GM21526 (cell line): ENCODE measurements at regions not wholly inside any gene's neighbourhood (a gene's known extent, or its start where the extent isn't known, plus 50 kb on each side); places are given as distances from the start of the nearest gene placed in this dataset.

Experiments used
- ATAC-seq: cut with Tn5 transposase; IDR thresholded peaks from one replicate; pipeline ENCODE4 v1.9.1; 2021; ENCODE audit warnings: moderate library complexity; ENCODE audit not compliant: unreplicated experiment, low FRiP score

DNA sequence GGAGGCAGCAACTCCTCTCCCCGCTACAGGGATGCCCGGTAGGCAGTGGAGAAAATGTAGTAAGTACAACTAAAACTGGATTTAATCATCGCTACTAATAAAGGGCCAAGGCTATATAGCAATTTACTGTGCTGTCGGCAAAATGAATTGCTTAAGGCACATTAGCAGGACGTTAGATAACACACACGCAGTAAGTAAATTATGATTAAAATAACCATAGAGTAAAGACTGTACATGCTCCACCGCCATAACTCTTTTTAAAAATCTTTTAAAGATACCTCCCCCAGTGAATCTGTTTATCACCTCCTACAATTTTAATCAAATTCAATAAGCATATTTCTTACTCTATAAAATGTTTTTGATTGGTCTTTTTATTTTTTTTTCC is 371.4 kb upstream of the MGMT start:
- no peak for ATAC-seq

DNA sequence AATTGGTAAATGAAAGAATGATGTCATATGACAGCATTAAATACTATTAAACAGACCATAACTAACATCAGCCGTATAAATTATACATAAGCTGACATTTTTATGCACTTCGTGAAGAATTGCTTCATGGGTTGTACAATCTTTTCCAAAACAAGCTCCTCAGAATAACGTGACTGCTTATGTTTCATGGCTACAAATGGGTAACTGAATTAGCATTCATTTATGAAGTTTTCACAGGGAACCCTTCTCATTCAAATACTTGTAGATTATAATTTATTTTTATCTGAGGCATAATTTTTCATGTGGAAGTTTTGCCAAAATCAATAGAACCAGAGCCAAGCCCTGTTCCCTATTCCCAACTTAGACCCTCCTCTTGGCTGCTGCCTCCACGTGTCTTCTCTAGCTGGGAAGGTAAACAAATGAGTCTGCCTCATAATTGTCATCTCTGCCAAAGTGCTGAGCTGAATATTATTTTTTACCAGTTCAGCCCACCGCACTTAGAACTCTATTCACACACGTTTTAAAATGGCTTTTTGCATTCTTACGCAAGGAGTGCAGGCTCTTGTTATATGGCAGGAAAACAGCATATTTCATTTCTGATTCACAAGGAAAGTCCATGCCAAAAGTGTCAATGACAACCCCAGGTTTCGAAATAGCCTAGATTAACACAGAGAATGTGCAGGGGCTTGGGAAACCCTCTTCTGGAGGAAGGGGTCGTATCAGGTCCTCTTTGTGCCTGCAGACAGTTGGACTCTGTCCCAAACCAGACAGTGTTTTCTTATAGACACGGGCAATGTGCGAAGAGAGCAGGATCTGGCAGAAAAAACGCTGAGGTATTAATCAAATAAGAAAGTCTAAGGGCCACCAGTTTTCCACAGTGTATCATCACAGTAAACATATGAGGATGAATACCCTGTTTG is 370.7 kb upstream of the MGMT start:
- ATAC-seq: no peak

GRCh38 chr10:129097776-129098330 is 369.2 kb upstream of the MGMT start:
- no peak for ATAC-seq

DNA sequence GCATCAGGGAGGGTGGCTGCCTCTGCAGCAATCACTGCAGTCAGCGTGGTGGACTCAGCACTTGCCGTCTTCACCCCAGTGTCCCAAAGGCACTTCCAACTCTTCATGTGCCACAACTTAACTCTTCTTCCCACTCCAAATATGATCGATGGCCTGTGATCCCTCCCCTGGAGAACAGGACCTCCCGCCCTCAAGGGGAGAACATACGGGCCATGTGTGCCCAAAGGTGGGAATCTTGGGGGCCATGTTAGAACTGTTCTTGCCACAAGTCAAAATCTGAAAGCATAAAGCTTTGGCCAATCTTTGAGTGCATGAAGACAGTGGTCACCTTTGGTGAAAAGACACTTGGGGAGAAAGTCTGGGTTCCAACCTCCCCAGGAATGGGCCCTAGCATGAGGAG is 368.5 kb upstream of the MGMT start:
- no peak for ATAC-seq

- ATAC-seq: no peak
These were observed 367.6 kb upstream of the MGMT start for GRCh38 chr10:129099486-129099885.

DNA sequence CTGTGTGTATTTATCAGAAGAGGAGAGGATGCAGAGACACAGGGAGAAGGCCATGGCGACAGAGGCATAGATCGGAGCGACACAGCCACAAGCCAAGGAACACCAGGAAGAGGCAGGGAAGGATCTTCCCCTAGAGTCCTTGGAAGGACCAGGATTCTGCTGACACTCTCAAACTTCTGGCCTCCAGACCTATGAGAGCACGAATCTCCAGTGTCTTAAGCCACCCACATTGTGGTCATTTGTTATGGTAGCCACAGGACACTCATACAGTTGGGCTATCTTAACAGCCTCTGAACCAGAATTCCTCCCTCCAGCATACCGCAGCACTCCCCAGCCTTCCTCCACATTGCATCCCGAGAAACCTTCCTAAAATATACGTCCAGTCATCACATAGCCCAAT is 367.0 kb upstream of the MGMT start:
- no peak for ATAC-seq

DNA sequence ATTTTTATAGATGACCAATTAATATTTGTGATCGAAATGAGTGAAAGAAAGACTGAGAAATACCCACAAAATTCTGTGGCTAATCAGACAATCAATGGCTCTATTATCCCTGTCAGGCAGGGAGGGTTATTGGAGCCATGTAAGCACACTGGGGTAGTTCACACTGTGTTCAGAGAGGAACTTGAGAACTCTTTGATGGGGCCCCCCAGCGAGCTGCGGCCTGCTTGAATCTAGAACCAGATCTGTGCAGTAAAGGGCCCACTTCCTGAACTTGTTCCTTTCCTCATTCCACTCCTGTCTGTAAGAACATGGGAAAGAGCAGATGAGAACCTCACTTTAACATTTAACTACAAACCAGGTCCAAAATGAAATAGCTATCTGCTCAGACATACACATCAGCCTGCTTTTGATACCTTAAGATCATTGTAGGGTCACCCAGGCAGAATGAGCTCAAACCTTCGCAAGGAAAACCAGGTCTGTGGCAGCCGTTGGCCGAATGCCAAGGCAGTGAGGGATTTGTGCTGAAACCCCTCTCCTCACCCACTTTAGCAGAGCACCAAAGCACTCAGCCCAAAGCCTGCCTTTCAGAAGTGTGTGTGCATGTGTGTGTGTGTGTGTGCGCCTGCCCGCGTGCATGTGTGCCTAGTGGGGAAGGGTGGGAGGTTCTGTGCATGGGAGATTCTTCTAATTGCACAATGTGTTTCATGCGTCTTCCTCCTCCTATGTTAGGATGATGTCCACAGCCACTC is 365.6 kb upstream of the MGMT start:
- ATAC-seq: no peak

- ATAC-seq: no peak
These were observed 363.9 kb upstream of the MGMT start for GRCh38 chr10:129102906-129103693.

GRCh38 chr10:129104266-129105045 is 362.6 kb upstream of the MGMT start:
- no peak for ATAC-seq

DNA sequence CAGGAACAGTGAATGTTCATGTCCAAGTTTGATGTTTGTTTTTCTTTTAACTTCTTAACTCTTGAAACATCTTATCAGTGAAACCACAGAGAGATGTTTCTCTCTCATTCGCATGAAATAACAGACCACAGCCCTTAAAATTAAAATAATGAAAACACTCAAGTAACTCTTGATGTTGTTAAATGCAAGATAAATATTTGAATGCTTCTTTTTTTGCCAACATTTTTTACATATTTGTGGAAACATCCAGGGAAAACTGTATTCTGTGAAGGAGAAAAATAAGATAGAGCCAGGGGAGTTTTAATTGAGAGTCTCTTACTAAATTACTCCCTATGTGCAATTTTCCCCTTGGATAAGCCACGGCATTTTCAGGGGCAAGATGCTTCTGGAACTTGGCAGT is 361.8 kb upstream of the MGMT start:
- no peak for ATAC-seq

DNA sequence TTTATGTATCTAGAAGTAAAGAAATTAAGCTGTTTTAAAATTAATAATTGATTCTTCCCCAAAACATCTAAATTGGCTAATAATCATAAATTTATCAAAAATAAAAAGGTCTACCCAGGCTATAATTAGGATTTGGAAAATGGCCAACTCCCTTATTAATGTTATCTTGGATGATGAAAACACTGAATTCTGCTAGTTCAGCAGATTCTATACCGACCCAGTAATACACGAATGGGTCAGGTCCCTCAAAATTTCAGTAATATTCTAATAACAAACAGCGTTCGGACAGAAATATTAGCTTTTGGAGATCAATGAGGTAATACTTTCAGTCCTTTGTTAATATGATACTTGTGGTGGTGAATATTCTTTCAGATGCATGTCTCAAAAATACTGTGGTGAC is 360.7 kb upstream of the MGMT start:
- no peak for ATAC-seq

GRCh38 chr10:129107525-129107924 is 359.5 kb upstream of the MGMT start:
- ATAC-seq: no peak

DNA sequence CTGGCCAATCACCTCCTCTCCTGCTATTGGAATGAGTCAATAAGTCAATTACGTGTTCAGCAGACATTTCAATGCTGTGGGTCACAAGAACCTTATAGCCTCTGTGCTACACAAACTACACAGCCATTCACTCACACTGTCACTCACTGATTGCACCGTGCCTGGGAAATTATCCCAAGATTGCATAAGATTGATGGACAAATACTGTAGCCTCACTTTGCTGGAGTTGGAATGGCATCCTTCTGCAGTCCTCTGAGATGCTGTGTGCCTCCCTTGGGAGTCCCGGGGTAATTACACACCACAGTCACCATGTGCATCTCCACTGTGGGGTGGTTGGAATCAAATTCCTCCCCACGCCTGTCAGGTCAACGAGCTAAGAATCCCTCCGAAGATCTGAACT is 358.7 kb upstream of the MGMT start:
- no peak for ATAC-seq

DNA sequence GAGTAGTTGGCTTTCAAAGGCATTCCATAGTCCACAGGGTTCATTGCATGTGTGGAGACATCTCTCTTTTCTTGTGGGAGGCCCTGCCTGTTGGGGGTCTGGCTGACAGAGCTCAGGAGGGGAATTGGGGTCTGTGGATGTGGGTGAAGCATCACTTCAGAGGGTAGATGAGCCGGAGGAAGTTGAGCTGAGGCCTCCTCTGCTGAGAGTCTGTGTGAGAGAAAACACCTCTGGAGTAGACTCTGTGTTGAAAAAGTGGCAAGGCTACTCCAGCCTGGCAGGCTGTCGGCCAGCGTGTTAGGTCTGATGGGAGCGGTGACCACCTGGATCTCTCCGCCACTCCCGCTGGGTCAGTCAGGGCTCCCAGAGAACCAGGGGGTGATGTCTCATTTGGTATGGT is 358.0 kb upstream of the MGMT start:
- no peak for ATAC-seq

DNA sequence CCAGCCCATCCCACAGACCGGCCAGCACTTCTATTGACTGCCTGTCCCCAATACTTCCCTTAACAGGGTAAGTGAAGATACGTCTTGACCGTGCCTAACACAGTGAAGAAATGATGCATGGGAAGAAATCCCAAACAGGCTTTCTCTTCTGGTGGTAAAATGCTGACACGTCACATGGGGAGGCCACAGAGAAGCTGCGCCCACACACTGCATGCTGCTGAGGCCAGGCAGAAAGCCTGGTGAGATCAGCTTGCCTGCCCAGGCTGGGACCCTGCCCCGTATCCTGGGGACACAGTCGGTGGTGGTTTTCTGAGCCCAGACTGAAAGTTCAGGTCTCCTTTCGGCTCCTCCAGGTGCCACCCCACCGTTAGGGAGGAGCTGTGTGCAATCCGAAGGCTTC is 356.3 kb upstream of the MGMT start:
- no peak for ATAC-seq

DNA sequence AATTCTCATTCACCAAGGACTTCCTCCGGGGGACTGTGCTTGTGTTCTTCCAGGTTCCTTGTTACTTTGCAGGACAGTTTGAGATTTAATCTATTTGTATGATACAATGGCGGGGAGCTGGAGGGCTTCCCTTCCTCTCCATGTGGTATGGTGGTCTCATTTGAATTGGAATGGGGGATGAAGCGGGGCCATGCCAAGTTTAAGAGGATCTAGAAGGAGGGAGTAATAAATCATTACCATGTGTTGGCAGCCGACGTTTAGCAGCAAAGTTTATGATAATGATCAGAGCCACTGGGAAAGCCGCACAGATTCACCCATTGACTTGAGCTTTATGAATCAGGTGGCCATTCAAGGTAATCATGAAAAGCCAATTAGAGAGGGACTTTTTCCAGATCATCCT is 355.1 kb upstream of the MGMT start:
- no peak for ATAC-seq

GRCh38 chr10:129114588-129114987 is 352.5 kb upstream of the MGMT start:
- no peak for ATAC-seq

- ATAC-seq: no peak
These were observed 350.7 kb upstream of the MGMT start for GRCh38 chr10:129116371-129116770.

- ATAC-seq: no peak
These were observed 346.6 kb upstream of the MGMT start for GRCh38 chr10:129120441-129120840.

DNA sequence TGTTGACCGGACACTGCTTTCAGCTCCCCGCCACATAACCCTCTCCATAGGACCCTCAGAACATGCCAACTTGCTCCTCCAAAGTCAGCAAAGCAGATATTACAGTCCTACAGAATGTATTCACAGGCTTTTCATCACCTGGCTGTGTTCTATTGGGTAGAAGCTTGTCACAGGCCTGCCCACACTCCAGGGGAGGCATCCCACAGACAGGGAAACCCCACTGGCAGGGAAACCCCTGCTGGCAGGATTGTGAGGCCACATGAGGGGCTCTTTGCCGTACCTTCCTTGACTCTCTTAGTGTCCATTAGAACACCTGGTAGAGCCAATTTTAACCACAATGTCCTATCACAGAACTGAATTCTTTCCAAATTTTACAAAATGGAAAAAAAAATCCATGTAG is 344.2 kb upstream of the MGMT start:
- no peak for ATAC-seq
